GM12878 (cell line): ENCODE measurements at regions not wholly inside any gene's neighbourhood (a gene's known extent, or its start where the extent isn't known, plus 50 kb on each side); places are given as distances from the start of the nearest gene placed in this dataset.

Source experiments
- ATAC-seq: fragments of 200-7000 bp; cut with Tn5 transposase; 3 replicates; pipeline ENCODE4 v1.9.1; 2020; ENCODE audit warnings: mild to moderate bottlenecking, moderate library complexity
- BruUV-seq: library from RNA; stranded (reverse); fragments of 400-500 nt; replicated peaks from 2 replicates; lab custom pipeline; 2021; lab: Mats Ljungman, UMichigan
- CTCF ChIA-PET: fragments of 300-600 bp; sonication (Branson Sonifier 250); formaldehyde crosslinking; extraction: SDS; loops from one replicate; lab custom pipeline; 2021; ENCODE audit warnings: inconsistent platforms; lab: Yijun Ruan, JAX
- POLR2A ChIA-PET: fragments of 350-600 bp; formaldehyde crosslinking; extraction: SDS; loops from one replicate; lab custom pipeline; 2021; ENCODE audit warnings: inconsistent platforms; lab: Charles Lee
- RAD21 ChIA-PET: fragments of 300-600 bp; sonication (Branson Sonifier 250); formaldehyde crosslinking; loops from one replicate; lab custom pipeline; 2023; ENCODE audit warnings: antibody characterized with exemption; ENCODE audit not compliant: unreplicated experiment; lab: Charles Lee
- SMC1A ChIA-PET: fragments of 300-600 bp; sonication (Branson Sonifier 250); formaldehyde crosslinking; loops from one replicate; lab custom pipeline; 2023; ENCODE audit not compliant: unreplicated experiment, uncharacterized antibody; lab: Charles Lee
- DNase-seq: peaks from one replicate; pipeline ENCODE4 v3.0.0-alpha.2; 2011; ENCODE audit warnings: low read depth, low spot score
- FAIRE-seq: peaks from 3 replicates; lab custom pipeline; 2011; peaks lifted over from hg19 to GRCh38; lab: Jason Lieb, UNC
- H2AFZ ChIP-seq: 2 replicates; pipeline ENCODE4 v1.6.0; 2011; ENCODE audit warnings: low read depth, low read length, control low read depth; ENCODE audit not compliant: control insufficient read depth
- H3K27ac ChIP-seq: 2 replicates; pipeline ENCODE4 v1.5.1; 2011; ENCODE audit warnings: control low read depth; ENCODE audit not compliant: control insufficient read depth, insufficient read depth
- H3K27me3 ChIP-seq, 2 experiments: replicated peaks in 1 of 2; 2 replicates each; pipeline versions ENCODE4 v1.6.0 to v1.6.1; 2011; ENCODE audit warnings: low read length in 1 of 2; ENCODE audit not compliant: control insufficient read depth in 2 of 2, insufficient read depth in 2 of 2
- H3K36me3 ChIP-seq, 2 experiments: 2 replicates each; pipeline ENCODE4 v1.5.1; 2011; ENCODE audit warnings: low read length in 1 of 2; ENCODE audit not compliant: control insufficient read depth in 2 of 2, insufficient read depth in 2 of 2
- H3K4me1 ChIP-seq: 2 replicates; pipeline ENCODE4 v1.6.1; 2011; ENCODE audit warnings: mild to moderate bottlenecking, low read length, moderate library complexity, mixed read lengths; ENCODE audit not compliant: control insufficient read depth, insufficient read depth
- H3K4me2 ChIP-seq: 2 replicates; pipeline ENCODE4 v1.6.0; 2011; ENCODE audit warnings: control low read depth; ENCODE audit not compliant: control insufficient read depth, insufficient read depth
- H3K4me3 ChIP-seq: fragments of 200-600 bp; sonication (generic); 2 replicates; pipeline ENCODE4 v1.5.1; 2016
- H3K79me2 ChIP-seq: 2 replicates; pipeline ENCODE4 v1.6.0; 2011; ENCODE audit warnings: low read length; ENCODE audit not compliant: control insufficient read depth, insufficient read depth
- H3K9ac ChIP-seq: 2 replicates; pipeline ENCODE4 v1.8.0; 2011; ENCODE audit warnings: low read length, control low read depth, mixed read lengths; ENCODE audit not compliant: control insufficient read depth, insufficient read depth
- H3K9me3 ChIP-seq: replicated peaks from 3 replicates; pipeline ENCODE4 v1.5.1; 2011; ENCODE audit warnings: mild to moderate bottlenecking, low read length; ENCODE audit not compliant: control insufficient read depth, insufficient read depth
- H4K20me1 ChIP-seq: 2 replicates; pipeline ENCODE4 v1.6.0; 2011; ENCODE audit not compliant: control insufficient read depth, insufficient read depth
- CHD4 ChIP-seq: fragments of 200-600 bp; sonication (generic); IDR thresholded peaks from 2 replicates; pipeline ENCODE4 v1.6.1; 2016; ENCODE audit warnings: mild to moderate bottlenecking
- EZH2 ChIP-seq: IDR thresholded peaks from 2 replicates; pipeline ENCODE4 v1.6.1; 2012; ENCODE audit warnings: low read depth, mild to moderate bottlenecking, control low read depth, inconsistent platforms, low read length, borderline replicate concordance; ENCODE audit not compliant: control insufficient read depth
- IRF4 ChIP-seq: IDR thresholded peaks from 2 replicates; pipeline ENCODE4 v1.6.1; 2011; ENCODE audit warnings: low read depth, low read length
- MEF2A ChIP-seq: IDR thresholded peaks from 2 replicates; pipeline ENCODE4 v1.6.1; 2011; ENCODE audit warnings: low read depth, mild to moderate bottlenecking, low read length, moderate library complexity; ENCODE audit not compliant: insufficient read depth
- MYC ChIP-seq: IDR thresholded peaks from 2 replicates; pipeline ENCODE4 v1.6.1; 2011; ENCODE audit warnings: mild to moderate bottlenecking, low read length, moderate library complexity, inconsistent platforms; ENCODE audit not compliant: insufficient read depth, insufficient replicate concordance, insufficient read length, severe bottlenecking
- POLR2A ChIP-seq: IDR thresholded peaks from 2 replicates; pipeline ENCODE4 v1.6.1; 2011; ENCODE audit warnings: low read depth, mild to moderate bottlenecking, low read length
- RCOR1 ChIP-seq: conservative IDR thresholded peaks from 2 replicates; pipeline ENCODE4 v1.6.1; 2012; ENCODE audit warnings: low read depth, low read length, improper control_type of control experiment
- RUNX3 ChIP-seq: IDR thresholded peaks from 2 replicates; pipeline ENCODE4 v1.6.1; 2012; ENCODE audit warnings: low read length, inconsistent platforms
- SIN3A ChIP-seq: IDR thresholded peaks from 2 replicates; pipeline ENCODE4 v1.6.1; 2012; ENCODE audit warnings: low read depth, low read length, improper control_type of control experiment
- SP1 ChIP-seq: IDR thresholded peaks from one replicate; pipeline ENCODE4 v1.6.1; 2011; ENCODE audit warnings: low read depth, low read length
- YBX1 ChIP-seq: fragments of 450-650 bp; IDR thresholded peaks from 2 replicates; pipeline ENCODE4 v1.6.1; 2016; ENCODE audit warnings: antibody characterized with exemption
- WGBS: methylation state at CpG from one replicate; pipeline ENCODE4 v1.1.6; 2016; ENCODE audit warnings: low lambda C conversion rate; ENCODE audit not compliant: insufficient replicate concordance, insufficient coverage; ENCODE audit errors: missing lambda C conversion rate; 5-methylcytosine and 5-hydroxymethylcytosine counted together
- in situ Hi-C: fragments of 300-500 bp; cut with MboI; formaldehyde crosslinking; loops from 9 replicates; pipeline ENCODE4 v1.14.3; 2018; ENCODE audit warnings: mixed read lengths
- intact Hi-C: fragments of 100-400 bp; cut with micrococcal nuclease; formaldehyde crosslinking; loops from one replicate; pipeline ENCODE4 v1.14.2; 2022; ENCODE audit not compliant: unreplicated experiment
- TF ChIP-seq, protein P1 (sequence below): IDR thresholded peaks from 2 replicates; pipeline ENCODE4 v1.6.1; 2012; ENCODE audit warnings: low read length, inconsistent platforms
- TF ChIP-seq, protein P2 (sequence below): IDR thresholded peaks from 2 replicates; pipeline ENCODE4 v1.6.1; 2011; ENCODE audit warnings: mild to moderate bottlenecking, low read depth, low read length, moderate library complexity; ENCODE audit not compliant: insufficient replicate concordance
- TF ChIP-seq, protein P3 (sequence below): fragments of 450-650 bp; IDR thresholded peaks from 2 replicates; pipeline ENCODE4 v1.6.1; 2016; ENCODE audit warnings: mild to moderate bottlenecking
- TF ChIP-seq, protein P4 (sequence below): fragments of 450-650 bp; IDR thresholded peaks from 2 replicates; pipeline ENCODE4 v1.6.1; 2017; ENCODE audit warnings: mild to moderate bottlenecking, low read depth, inconsistent platforms; ENCODE audit not compliant: poor library complexity, severe bottlenecking

DNA sequence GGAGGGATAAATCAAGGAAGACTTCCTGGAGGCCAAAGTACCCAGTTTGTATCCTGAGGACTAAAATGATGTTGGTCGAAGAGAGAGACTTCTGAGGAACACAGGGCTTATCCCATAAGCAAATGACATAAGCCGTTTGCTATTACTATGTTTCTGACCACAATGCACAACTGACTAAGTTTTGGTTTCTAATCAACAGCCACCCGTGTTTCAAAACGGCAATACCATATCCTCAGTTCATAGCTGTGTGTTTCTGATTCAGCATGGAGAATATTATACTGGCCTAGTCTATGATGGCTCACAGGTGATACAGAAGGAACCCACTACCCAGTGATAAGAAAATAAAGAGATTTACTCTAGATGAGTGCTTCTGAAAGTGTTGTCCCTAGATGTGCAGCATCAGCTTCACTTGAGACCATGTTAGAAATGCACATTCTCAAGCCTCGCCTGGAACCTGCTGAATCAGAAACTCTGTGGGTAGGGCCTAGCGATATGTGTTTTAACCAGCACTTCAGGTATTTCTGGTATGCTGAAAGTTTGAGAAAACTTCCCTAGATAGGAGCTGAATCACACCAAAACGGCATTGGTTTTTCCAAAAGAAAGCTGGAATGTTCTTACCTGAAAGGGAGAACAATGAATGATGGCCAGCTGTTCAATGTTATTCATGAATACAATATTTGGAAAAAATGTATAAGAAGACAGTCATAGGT is 639.7 kb upstream of the NR2F2 start:
- no peak overlapping the region for H3K4me3 ChIP-seq
- FAIRE-seq (no peak), ATAC-seq (peak; percentile 99), DNase-seq (peak; percentile 52)
- no peaks in the 10 kb centered on the region for H3K79me2 ChIP-seq
- no peak overlapping the region for H3K9ac ChIP-seq
- intact Hi-C loops, result no loop called here
- BruUV-seq, result no TSS peak
- no peaks in the 10 kb centered on the region for H3K36me3 ChIP-seq
- no peaks in the 10 kb centered on the region for H3K4me1 ChIP-seq
- 4% methylated on average over 7 of the region's 7 CpGs for WGBS
- RAD21 ChIA-PET, result interaction anchor here (1.0 to 1.4 kb wide), 2 partner anchors 404 to 654 kb away, joined by 3 to 4 read pairs; no protein-coding TSS in a partner anchor
- CTCF ChIA-PET, result interaction anchor here (0.9 to 1.0 kb wide), 2 partner anchors 281 to 404 kb away, joined by 3 read pairs; no protein-coding TSS in a partner anchor
- no peaks in the 10 kb centered on the region for H3K27me3 ChIP-seq
- H4K20me1 ChIP-seq, result no peaks in the 10 kb centered on the region
- H3K4me2 ChIP-seq, result peak overlapping the region; percentile 28; the same call in 1 of the 2 replicates
- SMC1A ChIA-PET, result interaction anchor here (0.5 to 1.5 kb wide), 13 partner anchors 8 to 188 kb away, joined by 3 to 5 read pairs (median 3); no protein-coding TSS in a partner anchor
- in situ Hi-C loops, result no loop called here
- peaks cover 2% of the 10 kb centered on the region for H3K9me3 ChIP-seq
- H3K27ac ChIP-seq, result no peak overlapping the region
- POLR2A ChIA-PET, result interaction anchor here (0.6 kb wide), 1 partner anchor 158 kb away, joined by 4 read pairs; no protein-coding TSS in a partner anchor
- peak overlapping the region; percentile 39 for H2AFZ ChIP-seq
- TF ChIP-seq POLR2A (no peak), YBX1 (no peak), RUNX3 (peak; percentile 92), SIN3A (no peak), SP1 (no peak), MYC (no peak), RCOR1 (no peak), EZH2 (no peak), IRF4 (0 out of 2 replicates have a peak, but pooled peaks have one; percentile 21), CHD4 (no peak), MEF2A (no peak)
- TF ChIP-seq, protein P1, sequence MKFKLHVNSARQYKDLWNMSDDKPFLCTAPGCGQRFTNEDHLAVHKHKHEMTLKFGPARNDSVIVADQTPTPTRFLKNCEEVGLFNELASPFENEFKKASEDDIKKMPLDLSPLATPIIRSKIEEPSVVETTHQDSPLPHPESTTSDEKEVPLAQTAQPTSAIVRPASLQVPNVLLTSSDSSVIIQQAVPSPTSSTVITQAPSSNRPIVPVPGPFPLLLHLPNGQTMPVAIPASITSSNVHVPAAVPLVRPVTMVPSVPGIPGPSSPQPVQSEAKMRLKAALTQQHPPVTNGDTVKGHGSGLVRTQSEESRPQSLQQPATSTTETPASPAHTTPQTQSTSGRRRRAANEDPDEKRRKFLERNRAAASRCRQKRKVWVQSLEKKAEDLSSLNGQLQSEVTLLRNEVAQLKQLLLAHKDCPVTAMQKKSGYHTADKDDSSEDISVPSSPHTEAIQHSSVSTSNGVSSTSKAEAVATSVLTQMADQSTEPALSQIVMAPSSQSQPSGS, result peak; percentile 53; the same call in 1 of the 2 replicates
- TF ChIP-seq, protein P2, sequence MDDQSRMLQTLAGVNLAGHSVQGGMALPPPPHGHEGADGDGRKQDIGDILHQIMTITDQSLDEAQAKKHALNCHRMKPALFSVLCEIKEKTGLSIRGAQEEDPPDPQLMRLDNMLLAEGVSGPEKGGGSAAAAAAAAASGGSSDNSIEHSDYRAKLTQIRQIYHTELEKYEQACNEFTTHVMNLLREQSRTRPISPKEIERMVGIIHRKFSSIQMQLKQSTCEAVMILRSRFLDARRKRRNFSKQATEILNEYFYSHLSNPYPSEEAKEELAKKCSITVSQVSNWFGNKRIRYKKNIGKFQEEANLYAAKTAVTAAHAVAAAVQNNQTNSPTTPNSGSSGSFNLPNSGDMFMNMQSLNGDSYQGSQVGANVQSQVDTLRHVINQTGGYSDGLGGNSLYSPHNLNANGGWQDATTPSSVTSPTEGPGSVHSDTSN, result no peak
- TF ChIP-seq, protein P3, sequence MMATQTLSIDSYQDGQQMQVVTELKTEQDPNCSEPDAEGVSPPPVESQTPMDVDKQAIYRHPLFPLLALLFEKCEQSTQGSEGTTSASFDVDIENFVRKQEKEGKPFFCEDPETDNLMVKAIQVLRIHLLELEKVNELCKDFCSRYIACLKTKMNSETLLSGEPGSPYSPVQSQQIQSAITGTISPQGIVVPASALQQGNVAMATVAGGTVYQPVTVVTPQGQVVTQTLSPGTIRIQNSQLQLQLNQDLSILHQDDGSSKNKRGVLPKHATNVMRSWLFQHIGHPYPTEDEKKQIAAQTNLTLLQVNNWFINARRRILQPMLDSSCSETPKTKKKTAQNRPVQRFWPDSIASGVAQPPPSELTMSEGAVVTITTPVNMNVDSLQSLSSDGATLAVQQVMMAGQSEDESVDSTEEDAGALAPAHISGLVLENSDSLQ, result no peak
- TF ChIP-seq, protein P4, sequence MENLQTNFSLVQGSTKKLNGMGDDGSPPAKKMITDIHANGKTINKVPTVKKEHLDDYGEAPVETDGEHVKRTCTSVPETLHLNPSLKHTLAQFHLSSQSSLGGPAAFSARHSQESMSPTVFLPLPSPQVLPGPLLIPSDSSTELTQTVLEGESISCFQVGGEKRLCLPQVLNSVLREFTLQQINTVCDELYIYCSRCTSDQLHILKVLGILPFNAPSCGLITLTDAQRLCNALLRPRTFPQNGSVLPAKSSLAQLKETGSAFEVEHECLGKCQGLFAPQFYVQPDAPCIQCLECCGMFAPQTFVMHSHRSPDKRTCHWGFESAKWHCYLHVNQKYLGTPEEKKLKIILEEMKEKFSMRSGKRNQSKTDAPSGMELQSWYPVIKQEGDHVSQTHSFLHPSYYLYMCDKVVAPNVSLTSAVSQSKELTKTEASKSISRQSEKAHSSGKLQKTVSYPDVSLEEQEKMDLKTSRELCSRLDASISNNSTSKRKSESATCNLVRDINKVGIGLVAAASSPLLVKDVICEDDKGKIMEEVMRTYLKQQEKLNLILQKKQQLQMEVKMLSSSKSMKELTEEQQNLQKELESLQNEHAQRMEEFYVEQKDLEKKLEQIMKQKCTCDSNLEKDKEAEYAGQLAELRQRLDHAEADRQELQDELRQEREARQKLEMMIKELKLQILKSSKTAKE, result peak; percentile 30
